MCF 10A (cell line): ENCODE measurements at regions not wholly inside any gene's neighbourhood (a gene's known extent, or its start where the extent isn't known, plus 50 kb on each side); places are given as distances from the start of the nearest gene placed in this dataset.

Experiments
- BruUV-seq: library from RNA; stranded (reverse); fragments of 400-500 nt; replicated peaks from 2 replicates; lab custom pipeline; 2021; lab: Mats Ljungman, UMichigan
- CTCF ChIA-PET: fragments of 300-600 bp; sonication (Branson Sonifier 250); formaldehyde crosslinking; extraction: SDS; loops from one replicate; lab custom pipeline; 2021; ENCODE audit warnings: antibody characterized with exemption, inconsistent platforms; lab: Yijun Ruan, JAX
- POLR2A ChIA-PET: fragments of 300-600, 350-650 bp; sonication (Branson Sonifier 250); formaldehyde crosslinking; extraction: SDS; loops from one replicate; lab custom pipeline; 2020; ENCODE audit warnings: antibody characterized with exemption, inconsistent platforms; lab: Yijun Ruan, JAX
- DNase-seq: peaks from one replicate; pipeline ENCODE4 v3.0.0-alpha.2; 2018; ENCODE audit not compliant: unreplicated experiment
- H3K27ac Mint-ChIP-seq: one replicate; pipeline ENCODE4 v1.8.0; 2022; ENCODE audit warnings: mild to moderate bottlenecking, low read depth, mixed read lengths; ENCODE audit not compliant: unreplicated experiment
- H3K27me3 Mint-ChIP-seq: one replicate; pipeline ENCODE4 v1.8.0; 2022; ENCODE audit warnings: mixed read lengths; ENCODE audit not compliant: insufficient read depth, unreplicated experiment
- H3K36me3 Mint-ChIP-seq: one replicate; pipeline ENCODE4 v1.8.0; 2022; ENCODE audit warnings: mild to moderate bottlenecking, moderate library complexity, mixed read lengths; ENCODE audit not compliant: insufficient read depth, unreplicated experiment
- H3K4me1 Mint-ChIP-seq: one replicate; pipeline ENCODE4 v1.8.0; 2022; ENCODE audit warnings: mixed read lengths; ENCODE audit not compliant: insufficient read depth, unreplicated experiment
- H3K4me3 Mint-ChIP-seq: one replicate; pipeline ENCODE4 v1.8.0; 2022; ENCODE audit warnings: mild to moderate bottlenecking, moderate library complexity, mixed read lengths; ENCODE audit not compliant: unreplicated experiment
- H3K9me3 Mint-ChIP-seq: one replicate; pipeline ENCODE4 v1.8.0; 2022; ENCODE audit warnings: mixed read lengths; ENCODE audit not compliant: unreplicated experiment
- CTCF ChIP-seq: fragments of 200-600 bp; IDR thresholded peaks from one replicate; pipeline ENCODE4 v1.8.0; 2022; ENCODE audit warnings: antibody characterized with exemption, mild to moderate bottlenecking; ENCODE audit not compliant: unreplicated experiment
- intact Hi-C: fragments of 100-400 bp; cut with micrococcal nuclease; formaldehyde crosslinking; loops from 2 replicates; pipeline ENCODE4 v1.14.1; 2022

- Mint-ChIP-seq H3K4me1 (peaks cover 5% of the 10 kb centered on the region), H3K27me3 (no peaks in the 10 kb centered on the region), H3K4me3 (no peak overlapping the region), H3K9me3 (no peaks in the 10 kb centered on the region), H3K36me3 (no peaks in the 10 kb centered on the region), H3K27ac (no peak overlapping the region)
- BruUV-seq: no TSS peak
- no peak for TF ChIP-seq CTCF
- CTCF ChIA-PET: no interaction called here
- POLR2A ChIA-PET: no interaction called here
- peak; percentile 49 for DNase-seq
- intact Hi-C loops: no loop called here
Observed at GRCh38 chrX:120736989-120737388, 107.1 kb upstream of the C1GALT1C1 start.

- no peak overlapping the region for H3K27ac Mint-ChIP-seq
- intact Hi-C loops: no loop called here
- no peaks in the 10 kb centered on the region for H3K36me3 Mint-ChIP-seq
- no peak overlapping the region for H3K4me3 Mint-ChIP-seq
- DNase-seq: no peak
- BruUV-seq: no TSS peak
- H3K27me3 Mint-ChIP-seq: no peaks in the 10 kb centered on the region
- H3K4me1 Mint-ChIP-seq: peaks cover 5% of the 10 kb centered on the region
- ChIA-PET CTCF (no interaction called here), POLR2A (no interaction called here)
- TF ChIP-seq CTCF: no peak
- no peaks in the 10 kb centered on the region for H3K9me3 Mint-ChIP-seq
Observed at GRCh38 chrX:120735966-120736365, 106.1 kb upstream of the C1GALT1C1 start.

GRCh38 chrX:120732879-120733278 lies 103.0 kb upstream of the C1GALT1C1 start:
- Mint-ChIP-seq H3K4me1 (peaks cover 5% of the 10 kb centered on the region), H3K4me3 (no peak overlapping the region), H3K36me3 (no peaks in the 10 kb centered on the region), H3K27ac (no peak overlapping the region), H3K27me3 (no peaks in the 10 kb centered on the region), H3K9me3 (no peaks in the 10 kb centered on the region)
- no peak for TF ChIP-seq CTCF
- POLR2A ChIA-PET: no interaction called here
- CTCF ChIA-PET: interaction anchor here (0.7 kb wide), 1 partner anchor 218 kb away, joined by 3 read pairs; no protein-coding TSS in a partner anchor
- no TSS peak for BruUV-seq
- no peak for DNase-seq
- intact Hi-C loops: no loop called here

GRCh38 chrX:120732461-120732860 lies 102.6 kb upstream of the C1GALT1C1 start:
- no TSS peak for BruUV-seq
- POLR2A ChIA-PET: no interaction called here
- Mint-ChIP-seq H3K36me3 (no peaks in the 10 kb centered on the region), H3K27ac (no peak overlapping the region), H3K4me3 (no peak overlapping the region), H3K27me3 (no peaks in the 10 kb centered on the region), H3K9me3 (no peaks in the 10 kb centered on the region), H3K4me1 (peaks cover 5% of the 10 kb centered on the region)
- intact Hi-C loops: no loop called here
- CTCF ChIA-PET: interaction anchor here (0.7 kb wide), 1 partner anchor 218 kb away, joined by 3 read pairs; no protein-coding TSS in a partner anchor
- DNase-seq: peak; percentile 17
- no peak for TF ChIP-seq CTCF
